ENCODE measurements at regions not wholly inside any gene's neighbourhood (a gene's known extent, or its start where the extent isn't known, plus 50 kb on each side); places are given as distances from the start of the nearest gene placed in this dataset.

DNA sequence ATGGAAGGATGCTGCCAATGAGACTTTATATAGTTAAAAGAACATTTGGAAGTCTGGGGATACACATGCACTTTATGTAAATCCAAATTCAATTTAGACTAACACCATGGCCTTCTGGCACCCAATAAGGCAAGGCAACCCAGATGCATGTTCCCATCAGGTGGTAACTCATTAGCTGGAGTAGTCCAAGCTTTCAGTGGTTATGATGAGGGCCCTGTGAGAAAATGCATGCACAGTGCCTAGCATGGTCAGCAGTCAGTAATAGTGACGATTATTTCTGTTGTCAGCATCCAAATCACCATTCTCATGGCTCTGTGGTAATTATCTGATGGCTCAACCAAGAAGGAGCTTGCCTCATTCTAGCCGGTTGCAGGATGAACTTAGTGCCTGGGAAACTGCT, 70.3 kb upstream of the CTLA4 start:
- TF ChIP-seq, protein P1, sequence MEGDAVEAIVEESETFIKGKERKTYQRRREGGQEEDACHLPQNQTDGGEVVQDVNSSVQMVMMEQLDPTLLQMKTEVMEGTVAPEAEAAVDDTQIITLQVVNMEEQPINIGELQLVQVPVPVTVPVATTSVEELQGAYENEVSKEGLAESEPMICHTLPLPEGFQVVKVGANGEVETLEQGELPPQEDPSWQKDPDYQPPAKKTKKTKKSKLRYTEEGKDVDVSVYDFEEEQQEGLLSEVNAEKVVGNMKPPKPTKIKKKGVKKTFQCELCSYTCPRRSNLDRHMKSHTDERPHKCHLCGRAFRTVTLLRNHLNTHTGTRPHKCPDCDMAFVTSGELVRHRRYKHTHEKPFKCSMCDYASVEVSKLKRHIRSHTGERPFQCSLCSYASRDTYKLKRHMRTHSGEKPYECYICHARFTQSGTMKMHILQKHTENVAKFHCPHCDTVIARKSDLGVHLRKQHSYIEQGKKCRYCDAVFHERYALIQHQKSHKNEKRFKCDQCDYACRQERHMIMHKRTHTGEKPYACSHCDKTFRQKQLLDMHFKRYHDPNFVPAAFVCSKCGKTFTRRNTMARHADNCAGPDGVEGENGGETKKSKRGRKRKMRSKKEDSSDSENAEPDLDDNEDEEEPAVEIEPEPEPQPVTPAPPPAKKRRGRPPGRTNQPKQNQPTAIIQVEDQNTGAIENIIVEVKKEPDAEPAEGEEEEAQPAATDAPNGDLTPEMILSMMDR (IDR thresholded peaks at IDR 0.05), result no peak
- no peak for TF ChIP-seq POLR2AphosphoS5 (IDR thresholded peaks at IDR 0.05; ENCODE audit: low read depth, low read length)
- TF ChIP-seq TCF7L2 (IDR thresholded peaks at IDR 0.05; ENCODE audit: low read depth, low read length), result no peak

Data from Panc1 (cell line).